Activated CD8-positive, alpha-beta T cell treated with anti-CD3 and anti-CD28 coated beads, Interleukin-2, amount 10 ng/mL, durations not matched to agents 7 days and 5 days (primary cell): ENCODE measurements at regions not wholly inside any gene's neighbourhood (a gene's known extent, or its start where the extent isn't known, plus 50 kb on each side); places are given as distances from the start of the nearest gene placed in this dataset.
A peak's percentile ranks its signal among the peaks of the same experiment; 100 is the strongest.

ENCODE experiments used
- ATAC-seq: fragments of 150-1000 bp; cut with Tn5 transposase; one replicate; pipeline ENCODE4 v1.10.0; 2021; ENCODE audit warnings: moderate library complexity
- CTCF ChIA-PET: fragments of 350-600 bp; sonication (Branson Sonifier 250); formaldehyde crosslinking; loops from one replicate; lab custom pipeline; 2021; ENCODE audit warnings: antibody characterized with exemption; lab: Charles Lee
- POLR2A ChIA-PET: fragments of 350-600 bp; sonication (Branson Sonifier 250); formaldehyde crosslinking; loops from one replicate; lab custom pipeline; 2021; ENCODE audit warnings: antibody characterized with exemption; lab: Charles Lee
- DNase-seq: peaks from one replicate; pipeline ENCODE4 v3.0.0-alpha.2; 2020
- H3K27ac Mint-ChIP-seq: one replicate; pipeline ENCODE4 v1.8.0; 2021; ENCODE audit warnings: mild to moderate bottlenecking, mixed read lengths
- H3K27me3 Mint-ChIP-seq: one replicate; pipeline ENCODE4 v1.8.0; 2021; ENCODE audit warnings: low read depth, mixed read lengths
- H3K36me3 Mint-ChIP-seq: one replicate; pipeline ENCODE4 v1.8.0; 2021; ENCODE audit warnings: low read depth, mixed read lengths
- H3K4me1 Mint-ChIP-seq: one replicate; pipeline ENCODE4 v1.8.0; 2021; ENCODE audit warnings: low read depth, mixed read lengths
- H3K4me3 Mint-ChIP-seq: one replicate; pipeline ENCODE4 v1.8.0; 2021; ENCODE audit warnings: mild to moderate bottlenecking, mixed read lengths
- H3K9me3 Mint-ChIP-seq: one replicate; pipeline ENCODE4 v1.8.0; 2022; ENCODE audit warnings: mixed read lengths; ENCODE audit not compliant: insufficient read depth

DNA sequence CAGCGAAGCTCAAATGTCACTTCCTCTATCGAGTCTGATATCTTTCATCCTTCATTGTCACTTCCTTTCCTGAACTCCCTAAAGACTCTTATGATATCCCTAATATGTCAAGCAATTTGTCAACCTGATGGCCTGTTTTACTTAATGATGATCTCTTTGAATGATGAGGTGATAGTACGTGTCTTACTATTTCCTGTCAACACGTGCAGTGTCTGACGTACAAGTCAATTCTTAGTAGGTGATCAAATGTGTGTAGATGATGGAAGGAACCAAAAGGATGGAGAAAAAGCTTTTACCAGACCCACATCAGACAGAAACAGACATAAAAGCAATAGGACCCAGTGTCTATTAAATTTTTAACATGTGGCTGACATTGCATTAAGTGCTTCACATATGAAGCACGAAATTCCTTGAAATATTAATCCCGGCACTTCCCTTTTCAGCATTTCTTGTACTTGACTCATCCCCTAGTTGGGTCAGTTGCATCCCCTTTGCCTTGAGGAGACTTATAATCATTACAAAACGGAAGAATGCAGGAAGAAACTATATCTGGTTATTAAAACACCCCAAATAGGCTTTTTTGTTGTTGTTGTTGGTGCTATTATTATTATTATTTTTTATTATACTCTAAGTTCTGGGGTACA is 108.6 kb upstream of the NYAP2 start:
- ChIA-PET POLR2A (no interaction called here), CTCF (no interaction called here)
- H3K36me3 Mint-ChIP-seq: no peaks in the 10 kb centered on the region
- ATAC-seq (no peak), DNase-seq (no peak)
- no peaks in the 10 kb centered on the region for H3K27me3 Mint-ChIP-seq
- no peaks in the 10 kb centered on the region for H3K9me3 Mint-ChIP-seq
- no peaks in the 10 kb centered on the region for H3K4me1 Mint-ChIP-seq
- no peak overlapping the region for H3K4me3 Mint-ChIP-seq
- H3K27ac Mint-ChIP-seq: no peak overlapping the region

DNA sequence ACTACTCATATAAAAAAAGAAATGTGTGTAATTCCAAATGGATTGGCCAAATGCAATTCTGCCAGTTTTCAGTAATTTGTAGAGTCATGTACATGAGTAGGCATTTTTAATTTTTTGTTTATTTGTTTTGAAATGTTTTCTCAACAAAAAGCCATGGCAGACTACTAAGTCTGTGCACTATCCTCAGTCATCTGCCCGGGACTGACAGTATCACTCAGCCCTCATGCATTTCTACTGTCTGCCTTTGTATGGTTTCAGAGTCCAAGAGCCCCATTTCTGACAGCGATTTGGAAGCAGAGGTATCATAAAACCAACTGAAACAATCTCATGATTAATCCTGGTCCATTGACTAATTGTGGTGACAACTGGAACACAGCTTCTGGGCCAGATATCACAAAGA is 109.9 kb upstream of the NYAP2 start:
- Mint-ChIP-seq H3K4me1 (no peaks in the 10 kb centered on the region), H3K4me3 (no peak overlapping the region), H3K27me3 (no peaks in the 10 kb centered on the region), H3K9me3 (no peaks in the 10 kb centered on the region), H3K27ac (no peak overlapping the region), H3K36me3 (no peaks in the 10 kb centered on the region)
- DNase-seq (no peak), ATAC-seq (no peak)
- ChIA-PET POLR2A (no interaction called here), CTCF (no interaction called here)

DNA sequence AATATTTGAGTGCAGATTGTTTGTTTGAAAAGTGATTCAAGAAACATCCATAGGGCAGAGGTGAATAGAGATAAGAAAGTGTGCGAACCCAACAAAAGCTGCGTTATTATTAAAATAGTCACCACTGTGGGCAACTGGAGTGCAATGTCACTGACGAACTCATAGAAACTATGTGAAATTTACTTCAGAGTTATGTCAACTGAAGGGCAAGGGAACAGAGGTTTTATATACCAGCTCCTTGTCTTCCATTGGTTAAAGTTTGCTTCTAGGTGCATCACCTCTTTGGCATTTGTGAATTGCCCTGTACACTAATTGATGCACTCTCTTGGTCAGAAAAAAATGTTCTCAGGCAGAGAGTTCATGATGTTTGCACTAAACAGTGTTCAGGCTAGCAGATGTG is 110.5 kb upstream of the NYAP2 start:
- no peak overlapping the region for H3K27ac Mint-ChIP-seq
- no peak for ATAC-seq
- DNase-seq: no peak
- H3K9me3 Mint-ChIP-seq: no peaks in the 10 kb centered on the region
- no peaks in the 10 kb centered on the region for H3K4me1 Mint-ChIP-seq
- H3K4me3 Mint-ChIP-seq: no peak overlapping the region
- no peaks in the 10 kb centered on the region for H3K27me3 Mint-ChIP-seq
- no peaks in the 10 kb centered on the region for H3K36me3 Mint-ChIP-seq
- CTCF ChIA-PET: no interaction called here
- POLR2A ChIA-PET: no interaction called here

DNA sequence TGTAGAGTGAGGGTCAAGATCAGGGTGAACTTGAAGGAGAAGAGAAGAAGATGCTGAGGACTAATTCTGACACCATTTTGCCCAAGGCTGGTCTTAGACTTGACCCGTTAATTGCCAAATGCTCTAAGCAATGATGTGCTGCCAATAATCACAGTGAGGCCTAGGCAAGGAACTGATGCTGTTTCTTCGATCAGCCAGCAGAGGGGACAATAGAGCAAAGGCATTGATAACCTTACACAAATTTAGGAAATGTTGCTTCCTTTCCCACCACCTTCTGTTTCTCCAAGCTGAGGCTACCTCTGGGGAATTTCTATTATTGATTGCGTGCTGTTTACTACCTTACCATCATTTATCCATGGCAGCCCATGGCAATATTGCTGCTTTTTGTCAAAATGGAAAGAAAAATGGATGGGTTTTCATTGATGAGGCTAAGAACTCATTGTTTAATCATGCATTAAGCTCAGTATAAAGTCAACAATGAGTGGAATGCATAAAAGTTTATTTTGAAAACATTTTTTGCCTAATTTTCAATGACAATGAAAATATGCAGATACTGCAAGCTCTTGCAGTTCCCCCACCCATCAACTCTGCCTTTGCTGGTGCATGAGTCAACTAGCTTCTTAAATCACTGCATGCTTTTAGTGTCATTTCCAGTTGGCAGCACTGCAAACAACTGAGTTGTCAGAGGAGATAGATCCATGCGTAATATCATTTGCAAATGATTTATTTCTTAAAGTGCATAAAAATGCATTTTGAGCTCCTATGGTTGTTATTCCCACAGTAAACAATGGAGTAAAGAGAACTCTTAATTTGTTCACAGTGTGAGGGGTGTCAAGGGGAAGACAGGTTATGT is 116.4 kb upstream of the NYAP2 start:
- DNase-seq: peak; percentile 45
- H3K9me3 Mint-ChIP-seq: no peaks in the 10 kb centered on the region
- ATAC-seq: peak; percentile 67
- ChIA-PET CTCF (interaction anchor here (0.6 to 5.0 kb wide), 11 partner anchors 12 to 382 kb away, joined by 3 to 28 read pairs (median 3); no protein-coding TSS in a partner anchor), POLR2A (no interaction called here)
- no peak overlapping the region for H3K4me3 Mint-ChIP-seq
- H3K36me3 Mint-ChIP-seq: no peaks in the 10 kb centered on the region
- no peaks in the 10 kb centered on the region for H3K4me1 Mint-ChIP-seq
- H3K27me3 Mint-ChIP-seq: no peaks in the 10 kb centered on the region
- H3K27ac Mint-ChIP-seq: no peak overlapping the region

DNA sequence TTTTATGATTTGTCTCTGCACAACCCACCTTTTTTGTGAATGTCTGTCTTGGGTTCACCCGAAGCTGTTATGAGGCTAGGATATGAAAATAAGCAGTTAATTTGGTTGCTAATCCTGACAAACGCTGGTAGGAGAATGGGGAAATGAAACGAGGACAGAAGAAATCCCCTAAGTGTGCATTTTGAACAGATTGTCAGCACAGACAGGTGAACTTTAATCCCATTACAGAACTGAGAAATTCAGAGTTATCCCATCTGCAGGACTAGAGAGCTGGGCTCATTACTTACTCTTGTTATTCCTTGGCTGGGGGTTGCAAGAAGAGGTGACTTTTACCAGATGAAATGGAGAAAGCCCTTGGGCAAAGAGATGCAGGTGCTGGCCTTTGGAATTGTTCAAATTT is 123.3 kb upstream of the NYAP2 start:
- CTCF ChIA-PET: no interaction called here
- POLR2A ChIA-PET: no interaction called here
- Mint-ChIP-seq H3K36me3 (no peaks in the 10 kb centered on the region), H3K9me3 (no peaks in the 10 kb centered on the region), H3K4me1 (no peaks in the 10 kb centered on the region), H3K27ac (no peak overlapping the region), H3K4me3 (no peak overlapping the region), H3K27me3 (peaks cover 4% of the 10 kb centered on the region)
- ATAC-seq (no peak), DNase-seq (no peak)

DNA sequence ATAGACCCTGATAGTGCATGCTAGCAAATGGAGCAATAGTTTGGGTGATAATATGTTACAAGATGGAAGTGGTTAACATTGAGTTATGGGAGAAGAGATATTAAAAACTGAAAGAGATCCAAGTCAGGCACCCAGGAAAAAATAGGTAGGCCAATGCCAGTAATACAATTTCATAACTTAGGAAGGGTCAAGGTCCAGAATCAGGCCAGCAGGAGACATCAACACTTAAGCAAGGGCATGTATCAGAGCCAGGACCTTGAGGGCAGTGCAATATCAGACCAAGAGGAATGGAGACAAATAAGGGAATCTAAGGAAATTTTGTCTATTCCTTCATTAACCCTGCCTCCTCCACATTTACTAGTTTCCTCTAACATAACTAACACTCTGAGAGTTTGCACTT is 124.1 kb upstream of the NYAP2 start:
- no peak for ATAC-seq
- Mint-ChIP-seq H3K9me3 (no peaks in the 10 kb centered on the region), H3K4me3 (no peak overlapping the region), H3K27ac (no peak overlapping the region), H3K27me3 (peaks cover 4% of the 10 kb centered on the region), H3K4me1 (no peaks in the 10 kb centered on the region), H3K36me3 (no peaks in the 10 kb centered on the region)
- ChIA-PET CTCF (no interaction called here), POLR2A (no interaction called here)
- DNase-seq: no peak

DNA sequence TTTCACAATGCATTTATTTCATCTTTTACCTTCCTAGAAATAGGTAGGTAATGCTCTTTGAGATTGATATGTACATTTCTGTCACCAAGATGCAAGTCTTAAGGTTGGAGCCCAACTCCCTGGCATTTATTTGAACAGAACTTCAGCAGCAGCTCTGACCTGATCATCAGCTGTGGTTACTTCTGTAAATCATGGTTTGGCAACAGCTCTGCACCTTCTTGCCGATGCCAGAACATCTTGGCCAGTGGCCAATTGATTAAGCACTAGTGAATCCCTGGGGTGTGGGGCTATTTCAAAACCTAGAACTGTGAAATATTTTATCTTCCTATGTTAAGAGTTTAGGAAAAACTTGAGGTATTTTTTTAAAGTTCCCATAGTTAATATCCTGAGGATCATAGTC is 124.8 kb upstream of the NYAP2 start:
- Mint-ChIP-seq H3K9me3 (no peaks in the 10 kb centered on the region), H3K4me1 (no peaks in the 10 kb centered on the region), H3K27ac (no peak overlapping the region), H3K4me3 (no peak overlapping the region), H3K36me3 (no peaks in the 10 kb centered on the region), H3K27me3 (peaks cover 4% of the 10 kb centered on the region)
- CTCF ChIA-PET: no interaction called here
- ATAC-seq (no peak), DNase-seq (no peak)
- POLR2A ChIA-PET: no interaction called here

DNA sequence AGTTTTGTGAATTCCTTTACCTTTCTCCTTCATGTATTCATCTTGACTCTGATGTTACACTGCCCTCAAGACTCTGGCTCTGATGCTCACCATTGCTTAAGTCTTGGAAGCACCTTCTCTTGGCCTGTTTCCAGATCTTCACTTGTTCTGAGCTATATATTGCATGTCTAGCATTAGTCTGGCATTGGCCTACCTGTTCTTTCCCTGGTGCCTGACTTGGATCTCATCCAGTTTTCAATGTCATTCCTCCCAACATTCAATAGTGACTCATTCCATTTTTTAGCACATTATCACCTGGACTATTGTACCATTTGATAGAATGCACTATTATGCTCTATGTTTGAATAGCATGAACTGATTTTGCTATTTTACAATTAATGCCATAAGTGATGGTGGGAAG is 127.3 kb upstream of the NYAP2 start:
- DNase-seq (no peak), ATAC-seq (no peak)
- H3K9me3 Mint-ChIP-seq: no peaks in the 10 kb centered on the region
- CTCF ChIA-PET: interaction anchor here (1.5 kb wide), 1 partner anchor 11 kb away, joined by 5 read pairs; no protein-coding TSS in a partner anchor
- no peak overlapping the region for H3K4me3 Mint-ChIP-seq
- H3K27me3 Mint-ChIP-seq: peaks cover 4% of the 10 kb centered on the region
- H3K36me3 Mint-ChIP-seq: no peaks in the 10 kb centered on the region
- no peaks in the 10 kb centered on the region for H3K4me1 Mint-ChIP-seq
- POLR2A ChIA-PET: no interaction called here
- H3K27ac Mint-ChIP-seq: no peak overlapping the region

DNA sequence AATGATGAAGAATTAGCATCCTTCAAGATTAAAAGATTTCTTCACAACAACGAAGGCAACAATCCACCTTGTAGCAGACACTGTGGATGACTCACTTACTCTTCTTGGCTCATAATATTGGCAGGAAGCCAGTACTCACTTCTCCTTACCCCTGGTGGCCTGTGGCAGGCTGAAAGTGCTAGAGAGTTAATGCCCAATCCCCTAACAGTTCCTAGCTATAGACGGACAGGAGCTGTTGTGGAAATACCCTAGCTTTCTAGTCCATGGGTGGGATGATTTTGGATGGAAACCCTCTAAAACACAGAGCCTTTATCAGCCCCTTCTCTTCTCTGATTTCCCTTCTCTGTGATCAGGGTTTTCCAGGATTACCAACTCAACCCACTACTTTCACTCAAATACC is 128.6 kb upstream of the NYAP2 start:
- no peaks in the 10 kb centered on the region for H3K4me1 Mint-ChIP-seq
- peaks cover 4% of the 10 kb centered on the region for H3K27me3 Mint-ChIP-seq
- ChIA-PET CTCF (interaction anchor here (1.5 kb wide), 1 partner anchor 12 kb away, joined by 5 read pairs; no protein-coding TSS in a partner anchor), POLR2A (no interaction called here)
- no peak overlapping the region for H3K4me3 Mint-ChIP-seq
- no peaks in the 10 kb centered on the region for H3K9me3 Mint-ChIP-seq
- no peaks in the 10 kb centered on the region for H3K36me3 Mint-ChIP-seq
- ATAC-seq (no peak), DNase-seq (peak; percentile 24)
- H3K27ac Mint-ChIP-seq: no peak overlapping the region

DNA sequence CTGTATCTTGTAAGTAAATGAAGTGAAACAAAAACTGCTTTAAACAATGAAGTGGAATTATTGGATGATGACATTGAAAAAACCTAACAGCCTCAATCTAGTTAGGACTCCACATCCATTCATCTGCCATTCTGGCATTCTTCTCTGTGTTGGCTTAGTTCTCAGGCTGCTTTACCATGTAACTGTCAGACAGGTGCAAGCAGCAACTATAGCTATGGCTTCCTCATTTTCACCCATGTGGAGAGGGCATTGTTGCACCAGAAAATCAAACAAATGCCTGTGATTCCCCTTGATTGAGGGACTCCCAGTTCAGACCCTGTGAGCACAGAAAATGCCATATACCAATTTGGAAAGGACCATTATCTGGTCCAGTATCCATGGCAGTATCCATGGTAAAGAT is 129.5 kb upstream of the NYAP2 start:
- Mint-ChIP-seq H3K27ac (no peak overlapping the region), H3K4me1 (no peaks in the 10 kb centered on the region), H3K27me3 (peaks cover 2% of the 10 kb centered on the region), H3K4me3 (no peak overlapping the region), H3K9me3 (no peaks in the 10 kb centered on the region), H3K36me3 (no peaks in the 10 kb centered on the region)
- DNase-seq (no peak), ATAC-seq (no peak)
- ChIA-PET POLR2A (no interaction called here), CTCF (no interaction called here)

DNA sequence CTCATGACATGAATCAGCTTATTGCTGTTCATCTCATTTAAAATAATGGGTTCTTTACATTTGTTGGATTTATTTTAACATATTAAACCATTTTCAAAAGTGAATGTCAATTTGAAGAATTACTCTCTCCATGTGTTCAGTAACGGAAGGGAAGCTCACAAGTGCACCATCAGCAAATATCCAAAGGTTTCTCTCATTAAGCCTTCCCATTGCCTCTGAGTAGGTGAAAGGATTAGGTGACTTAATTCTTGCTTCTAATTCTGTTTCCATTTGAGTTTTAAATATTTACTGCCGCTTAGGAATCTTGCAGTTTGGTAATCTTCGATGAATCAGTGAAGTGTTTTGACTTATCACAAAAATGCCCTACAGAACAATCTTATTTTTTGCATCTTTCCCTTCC is 145.1 kb upstream of the NYAP2 start:
- H3K9me3 Mint-ChIP-seq: no peaks in the 10 kb centered on the region
- no peak overlapping the region for H3K4me3 Mint-ChIP-seq
- ChIA-PET CTCF (no interaction called here), POLR2A (no interaction called here)
- H3K27me3 Mint-ChIP-seq: no peaks in the 10 kb centered on the region
- H3K36me3 Mint-ChIP-seq: no peaks in the 10 kb centered on the region
- no peak for DNase-seq
- no peak overlapping the region for H3K27ac Mint-ChIP-seq
- ATAC-seq: no peak
- H3K4me1 Mint-ChIP-seq: no peaks in the 10 kb centered on the region

DNA sequence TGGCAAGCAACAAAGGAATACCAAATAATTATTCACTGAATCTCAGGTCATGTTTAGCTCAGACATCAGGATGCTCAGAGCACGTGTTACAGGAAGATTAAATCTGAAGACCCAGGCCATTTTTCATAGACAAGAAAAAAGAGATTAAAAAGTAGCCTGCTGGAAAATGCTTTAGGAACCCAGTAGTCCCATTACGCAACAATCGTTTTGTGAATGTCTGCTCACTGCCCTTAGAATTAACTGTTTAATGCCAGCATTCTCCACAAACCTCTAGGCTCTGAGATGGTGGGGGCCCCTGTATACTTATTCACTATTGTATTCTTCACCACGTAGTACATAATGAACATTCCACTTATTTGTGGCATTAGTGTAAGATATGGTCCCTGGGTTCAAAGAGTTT is 154.6 kb upstream of the NYAP2 start:
- ChIA-PET CTCF (no interaction called here), POLR2A (no interaction called here)
- H3K36me3 Mint-ChIP-seq: no peaks in the 10 kb centered on the region
- no peaks in the 10 kb centered on the region for H3K4me1 Mint-ChIP-seq
- H3K27me3 Mint-ChIP-seq: no peaks in the 10 kb centered on the region
- no peak overlapping the region for H3K4me3 Mint-ChIP-seq
- H3K27ac Mint-ChIP-seq: no peak overlapping the region
- DNase-seq (no peak), ATAC-seq (no peak)
- no peaks in the 10 kb centered on the region for H3K9me3 Mint-ChIP-seq
